HG02970 (cell line): ENCODE measurements at regions not wholly inside any gene's neighbourhood (a gene's known extent, or its start where the extent isn't known, plus 50 kb on each side); places are given as distances from the start of the nearest gene placed in this dataset.

ENCODE experiments used
- ATAC-seq: cut with Tn5 transposase; IDR thresholded peaks from one replicate; pipeline ENCODE4 v1.9.1; 2021; ENCODE audit warnings: mild to moderate bottlenecking, moderate library complexity, moderate number of reproducible peaks; ENCODE audit not compliant: unreplicated experiment, low FRiP score

DNA sequence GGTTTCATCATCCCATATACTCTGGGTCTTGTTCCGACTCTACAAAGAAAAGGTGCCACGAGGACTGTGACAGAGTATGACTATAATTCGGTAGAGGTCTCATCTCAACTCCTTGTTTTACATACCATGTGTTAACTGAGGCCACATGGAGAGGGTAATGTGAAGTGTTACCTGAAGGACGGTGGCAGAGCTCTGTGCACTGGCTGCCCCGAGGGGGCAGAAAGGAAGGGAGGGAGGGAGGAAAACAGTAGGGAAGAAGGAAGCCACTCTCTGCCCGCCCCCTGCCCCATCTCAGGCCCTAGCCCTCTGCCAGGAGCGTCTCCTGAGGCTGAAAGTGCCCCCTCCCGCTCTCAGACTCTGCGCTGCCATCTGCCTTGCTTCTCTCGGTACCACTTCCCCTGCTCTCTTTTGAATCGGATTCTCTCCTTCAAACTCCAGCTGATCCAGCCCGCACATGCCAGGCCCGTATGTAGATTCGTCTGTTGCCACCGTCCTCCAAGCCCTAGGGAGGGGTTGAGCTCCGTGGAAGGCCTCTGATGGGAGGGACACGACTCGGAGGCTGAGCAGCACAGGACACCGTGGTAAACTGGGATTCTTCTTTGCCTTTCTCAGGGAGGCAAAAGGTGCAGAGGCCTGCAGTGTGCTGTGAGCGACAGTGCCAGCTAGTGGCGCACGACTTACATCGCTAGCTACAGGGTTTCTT, 70.5 kb upstream of the ATP10A start:
- ATAC-seq = no peak

DNA sequence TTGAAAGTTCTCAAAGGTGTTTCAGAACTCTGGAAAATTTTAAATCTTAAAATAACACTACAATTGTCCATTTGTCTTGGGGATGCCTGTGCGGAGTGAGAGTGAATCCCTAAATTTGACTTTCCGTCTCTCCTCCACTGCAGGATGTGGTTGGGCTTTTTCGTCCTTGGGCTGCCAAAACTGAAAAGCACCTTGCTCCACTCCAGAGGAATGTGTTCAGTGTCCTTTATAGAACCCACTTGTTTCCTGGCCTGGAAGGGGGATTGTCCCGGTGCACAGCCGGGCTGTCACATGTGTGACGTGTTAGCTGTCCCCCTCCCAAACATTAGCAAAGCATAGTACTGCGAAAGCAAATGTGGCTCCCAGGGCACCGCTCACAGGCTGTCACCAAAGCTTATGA, 69.6 kb upstream of the ATP10A start:
- ATAC-seq = no peak

DNA sequence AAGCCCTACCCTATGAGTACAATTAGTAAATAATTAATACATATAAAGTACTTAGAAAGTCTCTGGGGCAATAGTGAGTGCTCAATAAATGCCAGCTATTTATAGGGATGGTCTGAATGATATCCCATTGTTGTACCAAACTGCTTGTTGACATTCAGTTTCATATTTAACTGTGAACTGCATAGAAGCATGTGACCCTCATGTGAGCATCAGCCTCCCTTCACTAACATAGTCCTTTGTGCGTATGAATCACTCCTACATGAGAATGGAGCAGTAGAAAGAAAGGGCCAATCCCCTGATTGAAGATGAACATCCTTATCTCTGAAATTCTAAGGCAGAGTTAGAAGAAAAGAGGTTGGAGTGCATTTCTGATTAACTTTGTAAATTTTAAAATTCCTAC, 68.7 kb upstream of the ATP10A start:
- no peak for ATAC-seq

DNA sequence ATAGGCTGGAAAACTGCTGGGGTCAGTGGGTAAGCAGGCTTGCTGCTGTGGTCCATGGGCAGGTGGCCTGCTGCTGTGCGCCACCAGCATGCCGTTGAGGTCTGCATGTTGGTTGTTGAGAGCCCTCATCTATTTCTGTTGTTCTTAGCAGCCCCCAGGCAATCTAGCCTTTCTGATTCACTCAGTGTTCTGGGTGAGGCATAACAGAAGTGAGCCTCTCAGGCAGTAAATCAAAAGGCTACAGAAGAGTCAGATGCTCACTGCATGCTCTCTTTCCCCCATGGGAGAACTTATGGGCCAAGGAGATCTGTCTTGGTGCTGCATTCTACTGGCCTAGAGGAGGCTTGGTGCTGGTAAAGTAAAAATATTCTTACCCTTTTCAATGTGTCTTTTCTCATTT, 67.8 kb upstream of the ATP10A start:
- ATAC-seq = no peak
